Neuronal stem cell (in vitro differentiated cells): ENCODE measurements at regions not wholly inside any gene's neighbourhood (a gene's known extent, or its start where the extent isn't known, plus 50 kb on each side); places are given as distances from the start of the nearest gene placed in this dataset.

Experiments used
- DNase-seq: peaks from one replicate; pipeline ENCODE4 v3.0.0-alpha.2; 2013; ENCODE audit warnings: low spot score
- H2AFZ ChIP-seq: one replicate; pipeline ENCODE4 v1.6.1; 2013; ENCODE audit warnings: mild to moderate bottlenecking, low read length, inconsistent platforms
- H2AK5ac ChIP-seq: 2 replicates; pipeline ENCODE4 v1.6.1; 2013; ENCODE audit warnings: low read depth, mild to moderate bottlenecking, inconsistent platforms, low read length, moderate library complexity, mixed read lengths
- H2BK120ac ChIP-seq: 2 replicates; pipeline ENCODE4 v1.6.1; 2013; ENCODE audit warnings: low read depth, mild to moderate bottlenecking, inconsistent platforms, low read length, moderate library complexity, mixed read lengths
- H2BK12ac ChIP-seq: one replicate; pipeline ENCODE4 v1.6.1; 2013; ENCODE audit warnings: low read length, inconsistent platforms
- H2BK15ac ChIP-seq: 2 replicates; pipeline ENCODE4 v1.6.1; 2013; ENCODE audit warnings: mild to moderate bottlenecking, low read length, inconsistent platforms, mixed read lengths
- H2BK5ac ChIP-seq: one replicate; pipeline ENCODE4 v1.6.1; 2013; ENCODE audit warnings: inconsistent platforms, mild to moderate bottlenecking, low read length, moderate library complexity
- H3K14ac ChIP-seq: one replicate; pipeline ENCODE4 v1.6.1; 2013; ENCODE audit warnings: low read length, inconsistent platforms
- H3K18ac ChIP-seq: 2 replicates; pipeline ENCODE4 v1.6.1; 2013; ENCODE audit warnings: low read length, inconsistent platforms
- H3K23ac ChIP-seq: 2 replicates; pipeline ENCODE4 v1.6.1; 2013; ENCODE audit warnings: low read depth, mild to moderate bottlenecking, mixed read lengths, low read length, inconsistent platforms; ENCODE audit not compliant: poor library complexity
- H3K27ac ChIP-seq: replicated peaks from 3 replicates; pipeline ENCODE4 v1.5.1; 2013; ENCODE audit warnings: low read length, inconsistent platforms
- H3K27me3 ChIP-seq, 3 experiments: 2 replicates each; pipeline ENCODE4 v1.6.1; 2013; ENCODE audit warnings: low read length in 3 of 3, mild to moderate bottlenecking in 2 of 3, inconsistent platforms in 1 of 3, low read depth in 1 of 3, mixed read lengths in 1 of 3, moderate library complexity in 1 of 3; ENCODE audit not compliant: control insufficient read depth in 3 of 3, insufficient read depth in 3 of 3
- H3K36me3 ChIP-seq, 2 donors: replicated peaks in 1 of 2; 2 replicates each; pipeline ENCODE4 v1.6.1; 2013; ENCODE audit warnings: low read length in 2 of 2; ENCODE audit not compliant: control insufficient read depth in 2 of 2, insufficient read depth in 2 of 2
- H3K4ac ChIP-seq: 2 replicates; pipeline ENCODE4 v1.6.1; 2013; ENCODE audit warnings: inconsistent platforms, mild to moderate bottlenecking, low read length, moderate library complexity
- H3K4me1 ChIP-seq, 2 donors: 1 replicate in 1 of 2; 2 replicates in 1 of 2; pipeline ENCODE4 v1.6.1; 2013; ENCODE audit warnings: low read length in 2 of 2, low read depth in 1 of 2; ENCODE audit not compliant: control insufficient read depth in 2 of 2, insufficient read depth in 1 of 2
- H3K4me2 ChIP-seq: one replicate; pipeline ENCODE4 v1.6.1; 2013; ENCODE audit warnings: mild to moderate bottlenecking, low read length, inconsistent platforms; ENCODE audit not compliant: insufficient read depth, poor library complexity, severe bottlenecking
- H3K4me3 ChIP-seq, 2 donors: 2 replicates each; pipeline ENCODE4 v1.5.1; 2013; ENCODE audit warnings: low read length in 2 of 2, mild to moderate bottlenecking in 2 of 2, inconsistent platforms in 1 of 2, moderate library complexity in 1 of 2
- H3K79me1 ChIP-seq: one replicate; pipeline ENCODE4 v1.6.1; 2013; ENCODE audit warnings: low read depth, mild to moderate bottlenecking, inconsistent platforms, low read length, moderate library complexity
- H3K9ac ChIP-seq: one replicate; pipeline ENCODE4 v1.6.1; 2013; ENCODE audit warnings: mild to moderate bottlenecking, low read depth, low read length, inconsistent platforms; ENCODE audit not compliant: poor library complexity
- H3K9me3 ChIP-seq, 2 donors: replicated peaks in 1 of 2; 2 replicates each; pipeline versions ENCODE3 to v1.6.1; 2013; ENCODE audit warnings: low read length in 2 of 2, mild to moderate bottlenecking in 2 of 2, inconsistent platforms in 1 of 2, low read depth in 1 of 2, mixed read lengths in 1 of 2, moderate library complexity in 1 of 2; ENCODE audit not compliant: control insufficient read depth in 2 of 2, insufficient read depth in 1 of 2
- H4K8ac ChIP-seq: one replicate; pipeline ENCODE4 v1.6.1; 2013; ENCODE audit warnings: low read depth, mild to moderate bottlenecking, inconsistent platforms, low read length, moderate library complexity
- H4K91ac ChIP-seq: one replicate; pipeline ENCODE4 v1.6.1; 2013; ENCODE audit warnings: low read length, low read depth, mild to moderate bottlenecking, inconsistent platforms; ENCODE audit not compliant: poor library complexity
- WGBS, 2 donors: extraction: QIAGEN DNeasy Blood & Tissue Kit; methylation state at CpG; one replicate each; pipeline ENCODE4 v1.1.7; 2013; ENCODE audit warnings: missing lambda C conversion rate in 2 of 2, mixed read lengths in 1 of 2; ENCODE audit not compliant: insufficient read length in 2 of 2, insufficient replicate concordance in 1 of 2; ENCODE audit errors: extremely low coverage in 2 of 2; 5-methylcytosine and 5-hydroxymethylcytosine counted together

GRCh38 chr2:61623747-61624146 is 85.6 kb upstream of the XPO1 start:
- Histone ChIP-seq H3K14ac (no peak overlapping the region), H3K4me1 (peaks cover 0 to 2% of the 10 kb centered on the region in 2 donors), H3K9me3 (peaks cover 0 to 2% of the 10 kb centered on the region in 2 donors), H3K27me3 (no peaks in the 10 kb centered on the region), H2BK15ac (no peak overlapping the region), H3K79me1 (no peaks in the 10 kb centered on the region), H2BK5ac (no peak overlapping the region), H2AK5ac (no peak overlapping the region), H3K4me2 (no peak overlapping the region), H2BK12ac (no peak overlapping the region), H4K8ac (no peak overlapping the region), H4K91ac (no peak overlapping the region), H2BK120ac (no peak overlapping the region), H3K18ac (no peak overlapping the region), H2AFZ (no peak overlapping the region), H3K4ac (no peak overlapping the region), H3K23ac (no peak overlapping the region), H3K36me3 (no peaks in the 10 kb centered on the region), H3K4me3 (no peak overlapping the region), H3K9ac (no peak overlapping the region), H3K27ac (no peak overlapping the region)
- DNase-seq, result no peak
- WGBS, 2 donors, result no CpG with 5 or more reads among the region's 5 CpGs

- Histone ChIP-seq H3K4me3 (no peak overlapping the region), H3K18ac (no peak overlapping the region), H4K91ac (no peak overlapping the region), H3K36me3 (no peaks in the 10 kb centered on the region), H3K9me3 (no peaks in the 10 kb centered on the region), H2BK120ac (no peak overlapping the region), H3K4me2 (no peak overlapping the region), H3K27ac (no peak overlapping the region), H3K27me3 (peaks cover 0 to 4% (median 0%) of the 10 kb centered on the region in 3 experiments), H2AFZ (no peak overlapping the region), H2BK5ac (no peak overlapping the region), H4K8ac (no peak overlapping the region), H3K4ac (no peak overlapping the region), H2BK12ac (no peak overlapping the region), H3K23ac (no peak overlapping the region), H2AK5ac (no peak overlapping the region), H3K9ac (no peak overlapping the region), H3K4me1 (peaks cover 0 to 2% of the 10 kb centered on the region in 2 donors), H3K79me1 (no peaks in the 10 kb centered on the region), H2BK15ac (no peak overlapping the region), H3K14ac (no peak overlapping the region)
- WGBS, 2 donors, result no CpG with 5 or more reads among the region's 6 CpGs
- DNase-seq, result no peak
These were observed 82.3 kb upstream of the XPO1 start for GRCh38 chr2:61620244-61621159.

GRCh38 chr2:61619561-61619960 is 81.4 kb upstream of the XPO1 start:
- Histone ChIP-seq H3K27ac (no peak overlapping the region), H3K9me3 (no peaks in the 10 kb centered on the region), H2AFZ (no peak overlapping the region), H3K23ac (no peak overlapping the region), H3K4ac (no peak overlapping the region), H4K91ac (no peak overlapping the region), H3K18ac (no peak overlapping the region), H3K36me3 (no peaks in the 10 kb centered on the region), H3K9ac (no peak overlapping the region), H2BK12ac (no peak overlapping the region), H3K27me3 (peaks cover 0 to 4% (median 0%) of the 10 kb centered on the region in 3 experiments), H3K79me1 (no peaks in the 10 kb centered on the region), H2BK5ac (no peak overlapping the region), H3K14ac (no peak overlapping the region), H3K4me3 (no peak overlapping the region), H2BK15ac (no peak overlapping the region), H3K4me2 (no peak overlapping the region), H2AK5ac (no peak overlapping the region), H2BK120ac (no peak overlapping the region), H4K8ac (no peak overlapping the region), H3K4me1 (peaks cover 0 to 2% of the 10 kb centered on the region in 2 donors)
- no peak for DNase-seq
- WGBS, 2 donors, result no CpG with 5 or more reads among the region's 5 CpGs

- Histone ChIP-seq H4K91ac (no peak overlapping the region), H3K4me1 (peaks cover 0 to 2% of the 10 kb centered on the region in 2 donors), H3K36me3 (no peaks in the 10 kb centered on the region), H3K9ac (no peak overlapping the region), H4K8ac (no peak overlapping the region), H2BK5ac (no peak overlapping the region), H2AFZ (no peak overlapping the region), H3K18ac (no peak overlapping the region), H3K27me3 (peaks cover 0 to 4% (median 0%) of the 10 kb centered on the region in 3 experiments), H2BK12ac (no peak overlapping the region), H3K79me1 (no peaks in the 10 kb centered on the region), H3K23ac (no peak overlapping the region), H3K27ac (no peak overlapping the region), H3K4me2 (no peak overlapping the region), H3K14ac (no peak overlapping the region), H3K4ac (no peak overlapping the region), H3K9me3 (no peaks in the 10 kb centered on the region), H2BK120ac (no peak overlapping the region), H3K4me3 (no peak overlapping the region), H2AK5ac (no peak overlapping the region), H2BK15ac (no peak overlapping the region)
- WGBS, 2 donors, result 100% methylated on average over 1 of the region's 2 CpGs; no CpG with 5 or more reads in 1 of the 2 donors
- no peak for DNase-seq
These were observed 79.5 kb upstream of the XPO1 start for GRCh38 chr2:61617610-61618009.
